ENCODE measurements at regions not wholly inside any gene's neighbourhood (a gene's known extent, or its start where the extent isn't known, plus 50 kb on each side); places are given as distances from the start of the nearest gene placed in this dataset.

DNA sequence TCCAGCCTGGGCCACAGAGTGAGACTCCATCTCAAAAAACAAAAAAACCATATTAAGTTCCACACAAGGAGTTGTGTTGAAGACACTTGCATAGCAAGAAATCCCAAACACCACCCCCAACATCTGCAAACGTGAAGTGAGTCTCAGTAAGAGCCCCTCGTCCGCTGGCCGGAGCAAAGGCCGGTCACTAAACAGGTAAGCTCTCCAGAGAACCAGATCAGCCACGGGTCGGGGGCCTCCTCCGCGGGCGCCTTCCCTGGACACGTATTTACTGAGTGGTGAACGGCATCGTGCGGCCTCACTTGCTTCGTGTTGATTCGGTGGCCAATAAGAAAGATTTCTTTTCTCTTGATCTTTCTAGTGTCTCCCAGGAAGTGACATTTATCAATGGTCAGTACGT, 93.6 kb downstream of the MRPL36 start:
- no peak for DNase-seq (ENCODE audit: low spot score)

DNA sequence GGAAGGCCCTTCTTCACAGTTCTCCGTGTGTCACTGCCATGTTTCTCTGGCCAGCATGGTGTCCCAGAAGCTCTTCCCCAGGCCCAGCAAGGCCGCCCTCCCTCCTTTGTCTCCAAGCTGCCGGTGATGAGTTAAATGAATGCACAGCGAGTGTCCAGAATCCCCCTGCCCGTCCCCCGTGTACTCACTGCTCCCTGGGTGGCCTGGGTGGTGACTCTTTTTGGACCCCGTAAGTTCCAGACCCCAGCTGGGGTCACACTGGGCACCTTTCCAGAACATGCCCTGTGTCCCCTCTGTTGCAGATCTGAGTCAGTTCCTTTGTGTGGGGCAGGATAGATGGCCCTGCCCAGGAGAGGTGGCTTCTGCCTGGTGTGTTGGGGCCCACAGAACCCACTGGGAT, 95.0 kb downstream of the MRPL36 start:
- DNase-seq (ENCODE audit: low spot score): no peak

DNA sequence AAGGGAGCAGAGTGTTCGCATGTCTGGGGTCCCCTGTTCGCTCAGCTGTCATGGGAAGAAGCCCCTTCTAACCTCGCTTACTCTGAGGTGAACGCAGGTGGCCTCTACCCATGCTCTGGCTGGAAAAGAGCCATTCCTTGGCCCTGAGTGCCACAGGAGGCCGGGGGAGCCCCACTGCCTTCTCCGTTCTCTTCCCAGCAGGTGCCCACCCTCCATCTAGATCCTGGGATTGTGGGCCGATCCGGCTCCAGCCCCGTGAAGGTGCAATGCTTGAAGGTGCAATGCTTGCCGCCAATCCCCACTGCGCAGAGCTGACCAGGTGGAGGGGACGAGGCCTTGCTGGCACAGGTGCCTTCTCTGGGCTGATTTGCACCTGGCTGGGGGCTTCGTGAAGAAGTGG, 95.4 kb downstream of the MRPL36 start:
- no peak for DNase-seq (ENCODE audit: low spot score)

DNA sequence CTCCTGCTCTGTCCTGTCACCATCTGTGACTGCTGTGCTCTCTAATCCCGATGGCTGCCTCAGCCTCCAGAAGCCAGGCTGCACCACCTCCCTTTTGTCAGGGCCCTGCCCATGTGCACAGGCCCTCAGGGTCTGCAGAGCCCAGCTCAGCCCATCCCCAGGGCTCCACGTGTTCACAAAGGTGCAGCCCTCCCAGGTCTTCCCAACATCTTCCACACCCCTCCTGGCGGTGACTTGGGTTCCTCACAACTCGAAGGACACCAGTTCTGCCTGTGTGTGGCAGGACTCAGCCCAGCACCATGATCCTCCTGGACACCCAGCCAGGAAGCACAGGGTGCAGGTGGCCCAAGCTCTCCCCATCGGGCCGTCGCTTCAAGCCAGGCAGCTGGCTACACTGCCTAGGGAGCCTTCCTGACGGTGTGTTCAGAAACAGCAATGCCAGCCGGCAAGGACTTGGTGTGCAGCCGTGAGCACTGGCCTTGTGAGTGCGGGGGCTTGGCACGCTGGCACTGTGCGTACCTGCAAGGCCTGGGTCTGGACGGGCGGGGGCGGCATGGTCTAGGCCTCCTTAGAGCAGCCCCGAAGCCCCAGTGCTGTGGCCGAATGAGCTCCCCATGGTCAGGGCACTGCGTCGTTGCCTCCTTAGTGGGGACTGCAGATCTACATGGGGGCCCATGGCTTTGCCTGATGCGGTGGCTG, 96.1 kb downstream of the MRPL36 start:
- DNase-seq (ENCODE audit: low spot score): no peak

DNA sequence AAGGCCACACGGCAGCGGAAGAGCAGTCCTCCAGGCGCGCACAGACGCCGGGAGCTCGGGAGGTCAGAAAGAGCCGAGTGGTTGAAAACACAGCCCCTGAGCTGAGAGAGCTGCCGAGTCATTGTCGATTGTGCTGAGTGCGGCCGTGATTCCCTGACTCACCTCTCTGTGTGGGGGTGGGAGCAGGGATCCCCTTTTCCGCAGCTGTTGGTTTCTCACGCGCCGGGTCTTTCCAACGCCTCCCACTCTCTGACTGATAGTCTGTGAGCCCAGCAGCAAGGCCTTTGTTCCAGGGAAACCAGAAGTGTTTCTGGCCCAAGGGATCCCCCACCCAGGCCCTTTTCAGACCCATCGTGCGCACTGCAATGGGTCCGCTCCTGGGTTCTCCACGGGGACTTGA, 97.3 kb downstream of the MRPL36 start:
- no peak for DNase-seq (ENCODE audit: low spot score)

DNA sequence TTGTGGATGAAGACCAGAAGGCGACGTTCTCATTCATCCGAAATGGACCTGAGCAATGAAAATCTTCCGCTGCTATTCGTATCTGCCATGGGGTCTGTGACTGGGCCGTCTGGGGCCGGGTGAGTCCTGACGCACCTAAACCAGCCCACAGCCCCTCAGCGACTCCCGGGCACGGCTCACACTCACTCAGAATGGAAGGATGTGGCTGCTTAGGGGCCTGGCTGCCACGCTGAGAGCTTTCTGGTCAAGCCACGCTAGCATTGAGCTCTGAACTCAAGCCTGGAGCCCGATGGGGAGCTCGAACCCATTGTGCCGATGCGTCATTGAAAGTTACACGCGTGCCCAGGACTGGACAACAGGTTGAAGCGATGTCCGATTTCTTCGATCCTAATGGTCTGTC, 97.8 kb downstream of the MRPL36 start:
- no peak for DNase-seq (ENCODE audit: low spot score)

DNA sequence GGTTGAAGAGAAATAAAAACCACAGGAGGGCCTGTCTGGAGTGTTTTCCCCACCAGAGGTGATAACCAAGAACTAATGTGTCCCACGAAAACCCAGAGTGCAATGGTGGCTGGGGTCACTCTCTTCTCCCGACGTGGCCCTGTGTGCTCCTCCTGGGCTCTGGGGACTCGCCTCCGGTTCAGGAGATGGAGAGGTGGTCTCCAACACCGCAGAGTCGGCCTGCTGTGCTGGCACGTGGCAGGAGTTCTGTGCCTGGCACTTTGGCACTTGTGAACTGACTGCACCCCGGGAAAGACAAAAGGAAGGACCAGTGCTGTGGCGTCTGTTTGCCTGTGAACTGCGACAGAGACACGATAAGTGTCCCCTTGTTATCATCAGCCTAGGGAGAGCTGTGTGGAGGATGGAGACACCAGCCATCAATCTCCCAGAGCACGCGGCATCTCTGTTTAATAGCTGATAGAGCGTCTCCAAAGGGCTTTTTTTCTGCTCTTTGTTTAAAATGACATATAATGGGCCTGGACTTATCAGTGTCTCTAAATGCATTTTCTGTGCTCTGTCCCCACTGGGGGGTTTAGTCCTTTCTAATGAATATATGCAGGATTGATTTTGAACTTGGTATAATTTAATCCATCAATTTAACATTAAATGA, 98.3 kb downstream of the MRPL36 start:
- DNase-seq (ENCODE audit: low spot score): no peak

DNA sequence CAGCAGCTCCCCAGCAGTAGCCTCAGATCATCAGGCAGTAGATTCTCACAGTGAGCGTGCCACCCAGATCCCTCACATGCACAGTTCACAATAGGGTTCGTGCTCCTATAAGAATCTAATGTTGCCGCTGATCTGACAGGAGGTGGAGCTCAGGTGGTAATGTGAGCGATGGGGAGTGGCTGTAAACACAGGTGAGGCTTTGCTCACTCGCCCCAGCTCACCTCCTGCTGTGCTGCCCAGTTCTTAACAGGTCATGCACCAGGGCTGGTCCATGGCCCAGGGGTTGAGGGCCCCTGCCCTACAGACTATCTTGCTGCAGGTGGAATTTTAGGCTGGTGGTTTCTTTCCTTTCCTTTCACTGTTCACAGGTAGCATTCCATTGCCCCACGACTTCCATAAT, 100.2 kb downstream of the MRPL36 start:
- no peak for DNase-seq (ENCODE audit: low spot score)

DNA sequence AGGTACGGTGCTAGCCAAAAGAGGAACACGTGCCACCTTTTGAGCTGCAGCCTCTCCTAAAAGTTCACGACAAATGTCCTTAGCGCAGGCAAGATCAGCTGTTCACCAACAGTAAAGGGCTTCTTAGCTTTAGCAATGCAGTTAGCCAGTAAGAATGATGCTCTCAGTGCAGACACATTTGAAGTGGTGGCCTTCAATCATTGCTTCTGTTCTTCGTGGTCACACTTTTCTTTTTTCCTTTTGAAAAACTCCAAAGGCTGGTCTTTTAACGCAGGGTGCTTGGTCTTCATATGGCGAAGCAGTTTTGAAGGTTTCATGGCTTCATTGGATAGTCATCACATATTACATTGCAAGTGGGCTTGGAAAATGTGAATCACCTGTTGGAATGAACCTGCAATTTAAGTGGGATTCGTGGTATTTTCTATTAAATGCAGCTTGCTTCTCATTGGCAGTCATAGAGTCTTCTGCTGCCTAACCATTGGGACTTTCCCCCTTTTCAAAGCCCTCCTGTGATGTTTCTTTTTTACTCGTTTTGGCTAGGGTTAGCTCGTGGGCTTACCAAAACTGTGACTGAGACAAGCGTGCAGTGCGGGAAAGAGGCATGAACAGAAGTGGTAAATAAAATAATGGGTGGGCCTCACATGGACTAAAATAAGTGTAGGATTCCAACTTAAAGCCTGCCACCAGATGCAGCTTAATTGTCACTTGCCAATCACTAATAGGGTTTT, 100.9 kb downstream of the MRPL36 start:
- DNase-seq (ENCODE audit: low spot score): no peak

DNA sequence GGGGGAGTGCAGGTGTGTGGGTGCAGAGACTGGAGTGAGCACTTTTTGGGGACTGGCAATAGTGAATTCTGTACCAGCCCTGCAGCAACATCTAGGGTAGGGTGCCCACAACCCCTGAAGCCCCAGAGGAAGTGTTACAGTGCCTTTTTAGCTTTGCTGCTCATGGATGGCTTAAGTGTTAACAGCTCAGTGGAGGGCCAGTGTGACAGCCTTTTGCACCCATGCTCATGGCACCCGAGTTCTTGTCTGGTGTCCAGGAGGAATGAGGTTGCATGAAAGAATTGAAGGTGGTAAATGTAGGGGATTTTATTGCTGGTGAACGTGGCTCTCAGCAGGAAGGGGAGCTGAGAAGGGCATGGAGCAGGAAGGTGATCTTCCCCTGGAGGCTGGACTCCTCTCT, 107.3 kb downstream of the MRPL36 start:
- DNase-seq (ENCODE audit: low spot score): no peak

DNA sequence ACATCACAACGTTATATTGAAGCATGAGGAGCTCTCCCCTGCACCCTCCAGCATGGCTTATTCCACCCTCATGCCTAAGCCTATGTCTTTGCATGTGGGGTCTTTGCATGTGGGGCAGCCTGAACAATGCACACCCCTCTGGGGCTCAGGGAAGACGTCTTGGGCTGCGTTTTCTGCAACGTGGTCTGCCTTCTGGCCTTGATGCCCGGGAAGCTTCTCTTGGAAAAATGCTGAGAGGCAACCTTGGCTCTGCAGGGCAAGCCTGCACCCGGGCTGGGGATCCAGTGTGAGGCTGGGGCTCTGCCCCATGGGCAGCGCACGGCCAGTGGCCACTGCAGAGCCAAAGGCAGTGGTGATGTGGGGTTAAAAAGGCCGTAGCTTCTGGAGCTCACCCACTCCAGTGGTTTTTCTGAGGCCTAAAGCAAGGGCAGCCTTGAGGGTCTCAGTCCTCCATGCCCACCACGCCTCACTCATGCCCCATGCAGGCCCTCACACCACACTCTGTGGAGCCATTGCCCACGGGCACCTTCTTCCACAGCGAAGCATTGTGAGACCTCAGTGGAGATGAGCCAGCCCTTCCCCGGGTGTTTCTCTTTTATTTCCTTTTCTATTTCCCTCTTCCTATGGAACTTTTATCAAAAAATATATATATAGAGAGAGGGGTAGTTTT, 112.2 kb downstream of the MRPL36 start:
- no peak for DNase-seq (ENCODE audit: low spot score)

DNA sequence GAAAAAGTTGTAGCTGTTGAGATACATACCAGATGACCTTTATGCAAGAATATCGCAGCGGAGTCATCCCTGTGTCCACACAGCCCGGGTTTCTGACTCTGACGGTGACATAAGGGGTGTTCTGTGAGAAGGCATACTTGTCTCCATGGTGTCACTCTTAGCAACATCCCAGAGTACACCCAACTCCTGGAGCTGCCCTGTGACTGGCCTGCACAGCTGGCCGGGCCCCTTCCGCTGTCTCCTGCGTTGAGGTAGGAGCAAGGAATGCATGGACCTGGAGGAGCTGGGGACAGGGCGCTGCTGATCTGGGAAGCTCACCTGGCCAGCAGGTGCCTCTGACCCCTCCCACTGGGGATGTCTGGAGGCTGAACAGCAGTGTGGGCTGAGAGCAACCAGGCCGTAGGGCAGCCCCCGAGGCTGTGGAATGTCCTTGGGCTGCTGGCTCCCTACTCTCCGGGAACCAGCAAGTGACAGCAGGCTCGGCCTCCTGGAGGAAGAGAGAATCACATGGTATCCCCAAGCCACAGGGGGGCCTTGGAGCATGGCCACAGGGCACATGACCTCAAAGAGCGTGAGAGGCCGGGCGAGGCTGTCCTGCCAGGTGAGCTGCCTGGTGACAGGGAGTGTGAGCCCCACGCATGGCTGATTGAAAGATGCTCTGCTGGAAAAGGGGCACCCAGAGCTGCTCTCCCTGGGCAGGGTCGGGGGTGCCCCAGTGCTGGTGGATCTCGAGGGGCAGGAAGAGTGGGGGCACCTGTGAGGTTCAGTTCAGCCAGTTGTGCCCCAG, 113.4 kb downstream of the MRPL36 start:
- no peak for DNase-seq (ENCODE audit: low spot score)

DNA sequence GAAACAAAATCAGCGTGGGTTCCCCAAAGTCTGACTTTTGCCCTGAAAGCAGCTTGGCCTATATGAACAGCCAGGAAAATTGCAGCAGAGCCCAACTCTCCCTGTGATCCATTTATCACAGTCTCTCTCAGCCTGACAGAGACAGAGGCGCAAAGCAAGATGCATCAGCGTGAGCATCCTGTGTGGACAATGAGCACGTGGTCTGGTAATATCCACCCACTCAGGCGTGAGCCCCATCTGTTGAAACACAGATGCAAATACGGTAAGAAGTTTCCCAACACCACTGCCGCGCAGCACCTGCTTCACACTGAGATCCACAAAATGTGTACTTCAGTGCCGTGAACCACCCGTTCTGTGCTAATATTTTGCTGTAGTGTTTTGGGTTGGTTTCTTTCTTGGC, 114.6 kb downstream of the MRPL36 start:
- DNase-seq (ENCODE audit: low spot score): no peak

DNA sequence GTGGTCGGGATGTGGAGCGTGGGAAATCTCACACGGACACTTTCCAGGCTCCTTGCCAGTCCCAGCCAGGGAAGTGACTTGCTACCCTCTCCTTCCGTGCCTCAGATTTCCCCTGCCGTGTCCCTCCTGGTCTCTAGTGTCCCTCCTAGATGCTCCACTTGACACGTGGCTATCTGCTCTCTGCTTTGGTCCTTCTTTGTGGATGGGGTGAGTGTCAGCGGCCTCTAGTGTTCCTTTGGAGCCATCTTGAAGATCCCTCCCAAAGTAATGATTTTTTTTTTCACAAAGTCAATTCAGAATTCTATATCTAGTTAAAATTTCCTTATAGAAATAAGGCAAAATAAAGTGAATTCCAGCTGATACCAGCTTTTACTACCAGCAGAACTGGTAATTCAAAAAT, 117.7 kb downstream of the MRPL36 start:
- DNase-seq (ENCODE audit: low spot score): no peak

DNA sequence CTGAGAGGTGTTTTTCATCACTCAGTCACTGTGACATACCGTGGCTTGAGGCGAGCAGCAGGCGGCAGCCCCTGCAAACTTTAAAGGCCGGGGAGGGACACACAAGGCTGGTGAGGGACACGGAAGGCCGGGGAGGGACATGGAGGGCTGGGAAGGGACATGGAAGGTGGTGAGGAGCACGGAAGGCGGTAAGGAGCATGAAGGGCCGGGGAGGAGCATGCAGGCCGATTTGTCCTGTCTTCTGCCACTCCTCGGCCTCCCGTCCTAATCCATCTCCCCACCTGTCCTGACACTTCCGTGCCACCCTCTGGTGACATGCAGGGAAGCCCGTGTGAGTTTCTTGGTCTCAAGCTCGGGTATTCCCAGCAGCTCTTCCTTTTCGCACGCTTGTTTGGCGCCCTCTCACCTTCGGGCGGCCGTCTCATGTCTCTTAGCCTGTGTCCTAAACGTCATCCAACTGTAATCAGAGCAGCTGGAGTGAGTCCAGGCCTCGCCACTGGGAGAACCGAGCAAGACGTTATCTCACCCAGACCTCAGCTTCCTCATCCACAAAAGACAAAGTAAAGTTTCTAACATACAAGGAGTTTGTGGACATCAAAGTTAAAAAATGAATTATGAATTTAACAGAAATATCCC, 126.5 kb downstream of the MRPL36 start:
- DNase-seq (ENCODE audit: low spot score): no peak

DNA sequence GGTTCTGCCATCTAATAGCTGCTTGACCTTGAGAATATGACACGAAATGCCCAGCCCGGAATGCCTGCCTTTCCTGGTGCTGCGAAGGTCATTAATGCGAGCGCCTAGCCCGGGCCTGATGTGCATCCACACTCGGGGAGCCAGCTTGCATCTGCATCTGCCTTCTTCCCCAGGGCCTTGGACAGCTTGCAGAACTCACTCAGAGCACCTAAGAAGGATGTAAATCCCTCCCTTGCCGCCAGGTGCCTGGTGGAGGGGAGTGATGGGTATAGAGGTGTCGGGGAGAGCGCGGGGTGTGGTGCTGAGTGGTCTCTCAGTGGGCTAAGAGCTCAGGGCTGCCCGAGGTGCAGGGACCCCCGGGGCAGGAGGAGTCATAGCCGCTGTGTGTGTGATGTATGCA, 127.2 kb downstream of the MRPL36 start:
- DNase-seq (ENCODE audit: low spot score): no peak

DNA sequence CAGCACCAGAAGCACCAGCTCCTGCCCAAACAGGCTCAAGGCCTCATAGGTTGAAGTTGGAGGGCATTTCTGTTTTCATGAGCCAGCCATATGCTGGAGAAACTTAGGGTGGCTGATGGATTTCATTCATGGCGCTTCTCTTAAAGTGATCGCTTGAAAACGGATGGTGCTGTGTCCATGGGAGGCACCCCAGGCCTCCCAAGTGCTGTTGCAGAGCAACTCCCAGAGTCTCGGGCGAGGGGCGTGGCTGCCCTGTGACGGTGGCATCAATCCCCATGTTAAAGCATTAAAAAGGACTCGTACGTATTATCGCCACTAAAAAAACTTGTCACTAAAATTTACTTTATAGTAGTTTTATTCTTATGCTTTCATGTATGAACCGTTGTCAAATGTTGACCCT, 128.3 kb downstream of the MRPL36 start:
- no peak for DNase-seq (ENCODE audit: low spot score)

DNA sequence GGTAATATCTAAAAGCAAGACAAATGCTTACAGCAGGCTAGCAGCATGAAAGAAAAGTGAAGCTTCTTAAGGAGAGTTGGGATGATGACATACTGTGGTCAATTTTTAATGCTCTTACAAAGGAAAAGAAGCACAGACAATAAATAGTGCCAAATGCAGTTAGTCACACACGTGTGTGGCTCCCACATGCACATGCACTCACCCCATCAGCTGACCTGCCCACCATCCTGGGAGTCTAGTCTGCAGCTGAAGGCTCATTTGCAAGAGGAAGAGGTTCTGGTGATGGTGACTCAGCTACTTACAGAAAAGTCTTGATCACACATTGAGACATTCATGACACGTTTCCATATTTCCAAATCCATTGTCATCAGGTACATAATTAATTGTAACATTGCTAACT, 129.3 kb downstream of the MRPL36 start:
- DNase-seq (ENCODE audit: low spot score): no peak

DNA sequence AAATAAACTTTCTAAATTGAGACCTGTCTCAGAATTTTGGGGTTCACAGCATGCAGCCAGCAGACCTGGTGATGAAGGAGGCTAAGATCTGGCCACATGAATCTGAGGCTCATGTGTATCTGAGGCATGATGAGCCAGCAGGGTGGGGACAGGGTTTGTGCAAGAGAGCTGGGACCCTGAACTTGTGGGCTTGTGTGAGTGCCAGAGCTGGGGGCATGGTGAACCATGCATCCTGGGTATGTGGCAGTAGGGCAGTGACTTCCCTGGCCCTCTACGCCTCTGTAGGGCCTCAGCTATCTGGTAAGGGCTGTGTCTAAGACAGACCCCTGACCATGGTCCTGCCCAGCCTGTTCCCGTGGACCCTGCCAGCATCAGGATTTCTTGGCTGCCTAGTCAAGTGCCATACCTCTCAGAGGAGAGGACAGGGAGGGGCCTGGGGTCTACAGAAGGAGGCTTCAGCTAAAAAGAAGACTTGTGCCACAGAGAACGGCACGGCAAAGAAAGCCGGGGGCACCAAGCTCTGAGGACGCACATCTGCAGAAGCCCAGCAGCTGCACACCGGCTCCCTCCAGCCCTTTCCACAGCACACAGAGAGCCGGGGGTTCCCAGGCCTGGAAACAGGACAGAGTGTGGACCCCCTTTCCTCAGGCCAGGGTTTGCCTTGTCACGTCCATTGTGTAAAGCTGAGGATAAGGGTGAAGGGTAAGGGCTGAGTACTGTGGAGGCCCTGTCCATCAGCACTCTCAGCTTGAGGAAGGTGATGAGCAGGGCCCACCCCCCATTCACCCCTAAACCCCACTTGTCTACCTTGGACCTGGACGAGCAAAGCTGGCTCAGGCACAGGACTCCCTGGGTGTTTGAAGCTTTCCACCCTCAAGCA, 130.1 kb downstream of the MRPL36 start:
- DNase-seq (ENCODE audit: low spot score): no peak

DNA sequence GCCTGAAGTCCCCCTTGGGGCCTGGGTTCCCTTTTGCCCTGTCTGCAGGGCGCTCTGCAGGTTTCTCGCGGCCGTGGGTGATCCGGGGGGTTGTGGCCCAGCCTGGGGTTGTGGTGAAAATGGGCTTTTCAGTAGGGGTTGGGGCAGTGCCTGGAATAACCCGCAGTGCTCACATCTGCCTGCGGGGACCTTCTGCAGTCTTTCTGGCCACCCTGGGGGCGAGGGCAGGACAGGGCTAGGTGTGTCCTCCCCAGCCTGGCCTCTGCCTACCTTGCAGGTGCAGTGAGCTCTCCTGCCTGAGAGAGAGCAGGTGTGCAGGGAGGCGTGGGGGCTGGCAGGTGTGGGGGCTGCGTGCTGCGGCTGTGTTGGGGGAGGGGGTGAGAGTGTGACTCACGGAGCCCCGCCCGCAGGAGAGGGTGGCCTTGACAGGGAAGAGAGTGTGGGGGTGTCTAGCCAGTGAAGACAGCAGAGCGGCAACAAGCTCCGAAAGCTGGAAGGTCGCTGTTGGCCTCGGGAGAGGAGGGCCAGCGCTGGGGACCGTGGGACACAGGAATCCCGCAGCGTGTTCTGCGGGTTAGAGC, 131.4 kb downstream of the MRPL36 start:
- no peak for DNase-seq (ENCODE audit: low spot score)
